Progenitor cell of endocrine pancreas (in vitro differentiated cells): ENCODE measurements at regions not wholly inside any gene's neighbourhood (a gene's known extent, or its start where the extent isn't known, plus 50 kb on each side); places are given as distances from the start of the nearest gene placed in this dataset.
A peak's percentile ranks its signal among the peaks of the same experiment; 100 is the strongest.

Experiments used
- DNase-seq: peaks from one replicate; pipeline ENCODE4 v3.0.0; 2021; ENCODE audit warnings: low spot score; ENCODE audit not compliant: unreplicated experiment
- H3K27ac Mint-ChIP-seq: 2 replicates; pipeline ENCODE4 v1.8.0; 2021; ENCODE audit warnings: mild to moderate bottlenecking, moderate library complexity, mixed read lengths
- H3K27me3 Mint-ChIP-seq: 2 replicates; pipeline ENCODE4 v1.8.0; 2021; ENCODE audit warnings: mixed read lengths
- H3K36me3 Mint-ChIP-seq: 2 replicates; pipeline ENCODE4 v1.8.0; 2022; ENCODE audit warnings: mixed read lengths; ENCODE audit not compliant: insufficient read depth
- H3K4me1 Mint-ChIP-seq: 2 replicates; pipeline ENCODE4 v1.8.0; 2021; ENCODE audit warnings: low read depth, mixed read lengths
- H3K4me3 Mint-ChIP-seq: 2 replicates; pipeline ENCODE4 v1.8.0; 2021; ENCODE audit warnings: low read depth, mild to moderate bottlenecking, moderate library complexity, mixed read lengths
- H3K9me3 Mint-ChIP-seq: 2 replicates; pipeline ENCODE4 v1.8.0; 2021; ENCODE audit warnings: low read depth, mixed read lengths
- CTCF ChIP-seq: fragments of 200-600 bp; sonication (generic); IDR thresholded peaks from one replicate; pipeline ENCODE4 v1.5.0; 2021; ENCODE audit warnings: antibody characterized with exemption, mild to moderate bottlenecking; ENCODE audit not compliant: unreplicated experiment

DNA sequence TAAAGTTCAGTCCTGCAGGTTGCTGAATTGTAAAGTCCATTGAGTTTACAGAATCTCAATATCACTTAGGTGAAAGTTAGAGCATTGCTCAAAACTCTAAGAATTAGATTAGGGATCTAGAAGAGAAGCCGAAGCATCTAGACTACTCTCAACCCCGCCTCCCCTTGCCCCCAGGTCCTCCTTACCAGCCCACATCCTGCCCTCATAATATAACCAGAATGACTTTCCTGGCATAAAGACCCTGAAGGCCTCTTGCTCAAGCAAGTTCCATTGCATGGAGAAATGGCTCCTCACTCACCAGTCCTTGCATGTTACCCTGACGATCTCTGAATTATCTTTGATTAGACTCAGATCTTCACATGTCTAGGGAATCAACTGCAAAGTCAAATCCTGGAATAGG is 78.8 kb downstream of the SPATA31C2 start:
- H3K4me3 Mint-ChIP-seq, result no peak overlapping the region
- H3K4me1 Mint-ChIP-seq, result peaks cover 6% of the 10 kb centered on the region
- no peak overlapping the region for H3K27ac Mint-ChIP-seq
- DNase-seq, result no peak
- peaks cover 4% of the 10 kb centered on the region for H3K9me3 Mint-ChIP-seq
- no peaks in the 10 kb centered on the region for H3K27me3 Mint-ChIP-seq
- no peak for TF ChIP-seq CTCF
- no peaks in the 10 kb centered on the region for H3K36me3 Mint-ChIP-seq

GRCh38 chr9:88056876-88057275 is 81.4 kb downstream of the SPATA31C2 start:
- TF ChIP-seq CTCF, result no peak
- no peak for DNase-seq
- peaks cover 5% of the 10 kb centered on the region for H3K9me3 Mint-ChIP-seq
- peaks cover 2% of the 10 kb centered on the region for H3K4me1 Mint-ChIP-seq
- H3K4me3 Mint-ChIP-seq, result no peak overlapping the region
- no peak overlapping the region for H3K27ac Mint-ChIP-seq
- H3K27me3 Mint-ChIP-seq, result no peaks in the 10 kb centered on the region
- no peaks in the 10 kb centered on the region for H3K36me3 Mint-ChIP-seq

DNA sequence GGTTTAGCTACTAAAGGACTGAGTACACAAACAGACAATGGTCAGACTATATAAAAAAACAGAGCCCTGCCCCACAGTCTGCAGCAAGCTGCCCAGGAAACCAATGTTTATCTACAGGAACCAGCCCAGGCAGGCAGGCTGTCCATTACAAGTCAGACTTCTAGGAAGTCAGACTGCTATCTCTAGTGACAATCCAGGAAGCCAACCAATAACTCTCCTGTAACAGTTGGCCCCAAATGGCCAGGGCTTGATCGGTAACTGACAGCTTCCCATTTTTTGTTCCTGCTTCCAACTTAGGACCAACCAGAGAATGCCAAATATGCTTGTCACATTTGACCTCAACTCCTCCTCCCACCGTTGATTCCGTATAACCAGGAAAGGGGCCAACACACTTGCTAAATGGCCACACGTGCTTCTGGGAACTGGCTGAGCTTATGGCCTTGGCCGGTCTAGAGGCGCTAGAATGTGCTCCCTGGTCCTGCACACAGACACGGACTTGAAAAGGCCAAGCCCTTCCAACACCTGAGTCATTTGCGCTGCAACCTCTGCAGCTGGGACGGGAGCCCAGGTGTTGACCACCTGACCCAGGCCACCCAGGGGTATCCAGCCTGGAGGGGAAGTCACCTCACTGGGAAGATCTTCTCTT is 79.6 kb upstream of the CDK20 start:
- H3K36me3 Mint-ChIP-seq, result no peaks in the 10 kb centered on the region
- peaks cover 8% of the 10 kb centered on the region for H3K4me1 Mint-ChIP-seq
- DNase-seq, result no peak
- peak overlapping the region; percentile 16 for H3K27ac Mint-ChIP-seq
- H3K9me3 Mint-ChIP-seq, result peaks cover 5% of the 10 kb centered on the region
- no peak overlapping the region for H3K4me3 Mint-ChIP-seq
- no peak for TF ChIP-seq CTCF
- no peaks in the 10 kb centered on the region for H3K27me3 Mint-ChIP-seq

- Mint-ChIP-seq H3K36me3 (no peaks in the 10 kb centered on the region), H3K9me3 (peaks cover 5% of the 10 kb centered on the region), H3K27me3 (no peaks in the 10 kb centered on the region), H3K4me3 (no peak overlapping the region), H3K27ac (no peak overlapping the region), H3K4me1 (peaks cover 8% of the 10 kb centered on the region)
- no peak for TF ChIP-seq CTCF
- no peak for DNase-seq
Observed at GRCh38 chr9:88052321-88052965, 78.1 kb upstream of the CDK20 start.

GRCh38 chr9:88051138-88051537 is 76.8 kb upstream of the CDK20 start:
- no peak for DNase-seq
- H3K27ac Mint-ChIP-seq, result no peak overlapping the region
- H3K27me3 Mint-ChIP-seq, result no peaks in the 10 kb centered on the region
- no peak for TF ChIP-seq CTCF
- H3K36me3 Mint-ChIP-seq, result no peaks in the 10 kb centered on the region
- H3K4me1 Mint-ChIP-seq, result peaks cover 8% of the 10 kb centered on the region
- peaks cover 6% of the 10 kb centered on the region for H3K9me3 Mint-ChIP-seq
- H3K4me3 Mint-ChIP-seq, result no peak overlapping the region
